Natural killer cell (primary cell): ENCODE measurements at regions not wholly inside any gene's neighbourhood (a gene's known extent, or its start where the extent isn't known, plus 50 kb on each side); places are given as distances from the start of the nearest gene placed in this dataset.

Experiments
- ATAC-seq, 3 donors: fragments of 150-1000 bp in 2 of 3; fragments of 200-7000 bp in 1 of 3; cut with Tn5 transposase; 1 replicate in 1 of 3; 2 replicates in 2 of 3; pipeline ENCODE4 v1.10.0; 2021; ENCODE audit warnings: mild to moderate bottlenecking in 2 of 3, moderate library complexity in 2 of 3
- DNase-seq, 2 donors: peaks; one replicate each; pipeline versions ENCODE4 v3.0.0 to v3.0.0-alpha.2; 2013 to 2021; ENCODE audit warnings: mixed read lengths in 1 of 2
- H3K27ac ChIP-seq: one replicate; pipeline ENCODE4 v1.5.1; 2013; ENCODE audit warnings: mild to moderate bottlenecking, low read length
- H3K27me3 ChIP-seq: one replicate; pipeline ENCODE4 v1.6.1; 2013; ENCODE audit warnings: low read length; ENCODE audit not compliant: control insufficient read depth, insufficient read depth
- H3K36me3 ChIP-seq: one replicate; pipeline ENCODE4 v1.6.1; 2013; ENCODE audit warnings: low read length; ENCODE audit not compliant: control insufficient read depth, insufficient read depth
- H3K4me1 ChIP-seq: one replicate; pipeline ENCODE4 v1.6.1; 2013; ENCODE audit warnings: low read length; ENCODE audit not compliant: control insufficient read depth, insufficient read depth
- H3K4me3 ChIP-seq: one replicate; pipeline ENCODE4 v1.5.1; 2013; ENCODE audit warnings: low read length
- H3K9me3 ChIP-seq: one replicate; pipeline ENCODE4 v1.6.1; 2013; ENCODE audit warnings: low read length; ENCODE audit not compliant: control insufficient read depth, insufficient read depth
- H3K27ac Mint-ChIP-seq, 2 donors: one replicate each; pipeline ENCODE4 v1.8.0; 2022; ENCODE audit warnings: mild to moderate bottlenecking in 2 of 2, mixed read lengths in 2 of 2, moderate library complexity in 1 of 2
- H3K27me3 Mint-ChIP-seq, 2 donors: one replicate each; pipeline ENCODE4 v1.8.0; 2022; ENCODE audit warnings: low read depth in 2 of 2, mixed read lengths in 2 of 2
- H3K36me3 Mint-ChIP-seq: one replicate; pipeline ENCODE4 v1.8.0; 2022; ENCODE audit warnings: mixed read lengths
- H3K4me1 Mint-ChIP-seq, 2 donors: one replicate each; pipeline ENCODE4 v1.8.0; 2022; ENCODE audit warnings: mixed read lengths in 2 of 2
- H3K4me3 Mint-ChIP-seq: one replicate; pipeline ENCODE4 v1.8.0; 2022; ENCODE audit warnings: mild to moderate bottlenecking, moderate library complexity, mixed read lengths
- H3K9me3 Mint-ChIP-seq, 2 donors: one replicate each; pipeline ENCODE4 v1.8.0; 2022; ENCODE audit warnings: mixed read lengths in 2 of 2
- WGBS: methylation state at CpG from one replicate; pipeline ENCODE4 v1.1.7; 2013; ENCODE audit warnings: missing lambda C conversion rate; ENCODE audit not compliant: insufficient coverage; 5-methylcytosine and 5-hydroxymethylcytosine counted together
- intact Hi-C: fragments of 100-400 bp; cut with micrococcal nuclease; formaldehyde crosslinking; loops from one replicate; pipeline ENCODE4 v1.14.2; 2022
- TF ChIP-seq, protein P1 (sequence below): fragments of 200-600 bp; IDR thresholded peaks from one replicate; pipeline ENCODE4 v1.8.0; 2022; ENCODE audit warnings: antibody characterized with exemption

- Mint-ChIP-seq H3K9me3 (no peaks in the 10 kb centered on the region), H3K36me3 (no peaks in the 10 kb centered on the region), H3K4me3 (no peak overlapping the region), H3K27me3 (peaks cover 22 to 38% of the 10 kb centered on the region in 2 donors), H3K27ac (no peak overlapping the region), H3K4me1 (no peaks in the 10 kb centered on the region)
- WGBS, result 80% methylated on average over 3 of the region's 3 CpGs
- Histone ChIP-seq H3K4me1 (no peaks in the 10 kb centered on the region), H3K36me3 (no peaks in the 10 kb centered on the region), H3K9me3 (no peaks in the 10 kb centered on the region), H3K4me3 (no peak overlapping the region), H3K27me3 (no peaks in the 10 kb centered on the region), H3K27ac (no peak overlapping the region)
- TF ChIP-seq, protein P1, sequence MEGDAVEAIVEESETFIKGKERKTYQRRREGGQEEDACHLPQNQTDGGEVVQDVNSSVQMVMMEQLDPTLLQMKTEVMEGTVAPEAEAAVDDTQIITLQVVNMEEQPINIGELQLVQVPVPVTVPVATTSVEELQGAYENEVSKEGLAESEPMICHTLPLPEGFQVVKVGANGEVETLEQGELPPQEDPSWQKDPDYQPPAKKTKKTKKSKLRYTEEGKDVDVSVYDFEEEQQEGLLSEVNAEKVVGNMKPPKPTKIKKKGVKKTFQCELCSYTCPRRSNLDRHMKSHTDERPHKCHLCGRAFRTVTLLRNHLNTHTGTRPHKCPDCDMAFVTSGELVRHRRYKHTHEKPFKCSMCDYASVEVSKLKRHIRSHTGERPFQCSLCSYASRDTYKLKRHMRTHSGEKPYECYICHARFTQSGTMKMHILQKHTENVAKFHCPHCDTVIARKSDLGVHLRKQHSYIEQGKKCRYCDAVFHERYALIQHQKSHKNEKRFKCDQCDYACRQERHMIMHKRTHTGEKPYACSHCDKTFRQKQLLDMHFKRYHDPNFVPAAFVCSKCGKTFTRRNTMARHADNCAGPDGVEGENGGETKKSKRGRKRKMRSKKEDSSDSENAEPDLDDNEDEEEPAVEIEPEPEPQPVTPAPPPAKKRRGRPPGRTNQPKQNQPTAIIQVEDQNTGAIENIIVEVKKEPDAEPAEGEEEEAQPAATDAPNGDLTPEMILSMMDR, result no peak
- intact Hi-C loops, result no loop called here
- DNase-seq (no peak), ATAC-seq (no peak)
Observed at GRCh38 chr2:235286622-235287374, 207.0 kb upstream of the AGAP1 start.

- Mint-ChIP-seq H3K9me3 (no peaks in the 10 kb centered on the region), H3K4me1 (no peaks in the 10 kb centered on the region), H3K27me3 (peaks cover 20 to 44% of the 10 kb centered on the region in 2 donors), H3K4me3 (no peak overlapping the region), H3K36me3 (no peaks in the 10 kb centered on the region), H3K27ac (no peak overlapping the region)
- WGBS, result 74% methylated on average over 6 of the region's 6 CpGs
- Histone ChIP-seq H3K4me1 (no peaks in the 10 kb centered on the region), H3K36me3 (no peaks in the 10 kb centered on the region), H3K27ac (no peak overlapping the region), H3K4me3 (no peak overlapping the region), H3K27me3 (no peaks in the 10 kb centered on the region), H3K9me3 (no peaks in the 10 kb centered on the region)
- TF ChIP-seq, protein P1, result no peak
- ATAC-seq (no peak), DNase-seq (no peak)
- intact Hi-C loops, result no loop called here
Observed at GRCh38 chr2:235287375-235287733, 206.5 kb upstream of the AGAP1 start.

- H3K36me3 Mint-ChIP-seq, result no peaks in the 10 kb centered on the region
- Histone ChIP-seq H3K9me3 (no peaks in the 10 kb centered on the region), H3K36me3 (no peaks in the 10 kb centered on the region), H3K27ac (no peak overlapping the region), H3K4me1 (no peaks in the 10 kb centered on the region), H3K4me3 (no peak overlapping the region), H3K27me3 (no peaks in the 10 kb centered on the region)
- 72% methylated on average over 3 of the region's 4 CpGs for WGBS
- intact Hi-C loops, result no loop called here
- H3K4me3 Mint-ChIP-seq, result no peak overlapping the region
- H3K9me3 Mint-ChIP-seq, result no peaks in the 10 kb centered on the region
- H3K4me1 Mint-ChIP-seq, result no peaks in the 10 kb centered on the region
- ATAC-seq (no peak), DNase-seq (no peak)
- H3K27me3 Mint-ChIP-seq, result peaks cover 7 to 44% of the 10 kb centered on the region in 2 donors
- TF ChIP-seq, protein P1, result no peak
- no peak overlapping the region for H3K27ac Mint-ChIP-seq
Observed at GRCh38 chr2:235291461-235291860, 202.4 kb upstream of the AGAP1 start.

DNA sequence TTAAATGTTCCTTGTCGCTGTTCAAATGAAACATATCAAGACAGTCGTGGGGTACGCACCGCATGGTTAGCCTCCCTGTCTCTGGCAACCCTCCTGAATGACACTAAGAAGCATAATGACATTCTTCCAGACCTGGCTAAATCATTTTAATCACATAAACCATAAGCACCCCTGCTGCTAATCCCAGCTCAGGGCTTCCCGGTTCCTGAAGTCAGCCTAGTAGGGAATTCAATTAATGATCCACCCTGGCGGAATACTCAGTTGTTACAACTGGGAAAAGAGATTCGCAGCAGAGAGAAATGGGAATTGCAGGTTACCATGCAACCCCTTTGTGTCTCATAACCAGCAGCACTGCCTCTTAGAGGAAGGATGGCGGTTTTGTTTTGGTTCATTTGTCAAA, 200.8 kb upstream of the AGAP1 start:
- ATAC-seq (no peak), DNase-seq (no peak)
- intact Hi-C loops, result no loop called here
- 89% methylated on average over 8 of the region's 8 CpGs for WGBS
- Histone ChIP-seq H3K4me3 (no peak overlapping the region), H3K4me1 (no peaks in the 10 kb centered on the region), H3K36me3 (no peaks in the 10 kb centered on the region), H3K27ac (no peak overlapping the region), H3K27me3 (no peaks in the 10 kb centered on the region), H3K9me3 (no peaks in the 10 kb centered on the region)
- no peak overlapping the region for H3K27ac Mint-ChIP-seq
- peaks cover 10 to 48% of the 10 kb centered on the region in 2 donors for H3K27me3 Mint-ChIP-seq
- H3K36me3 Mint-ChIP-seq, result no peaks in the 10 kb centered on the region
- no peaks in the 10 kb centered on the region for H3K4me1 Mint-ChIP-seq
- H3K9me3 Mint-ChIP-seq, result peaks cover 0 to 2% of the 10 kb centered on the region in 2 donors
- H3K4me3 Mint-ChIP-seq, result no peak overlapping the region
- TF ChIP-seq, protein P1, result no peak
